ENCODE measurements at regions not wholly inside any gene's neighbourhood (a gene's known extent, or its start where the extent isn't known, plus 50 kb on each side); places are given as distances from the start of the nearest gene placed in this dataset.

DNA sequence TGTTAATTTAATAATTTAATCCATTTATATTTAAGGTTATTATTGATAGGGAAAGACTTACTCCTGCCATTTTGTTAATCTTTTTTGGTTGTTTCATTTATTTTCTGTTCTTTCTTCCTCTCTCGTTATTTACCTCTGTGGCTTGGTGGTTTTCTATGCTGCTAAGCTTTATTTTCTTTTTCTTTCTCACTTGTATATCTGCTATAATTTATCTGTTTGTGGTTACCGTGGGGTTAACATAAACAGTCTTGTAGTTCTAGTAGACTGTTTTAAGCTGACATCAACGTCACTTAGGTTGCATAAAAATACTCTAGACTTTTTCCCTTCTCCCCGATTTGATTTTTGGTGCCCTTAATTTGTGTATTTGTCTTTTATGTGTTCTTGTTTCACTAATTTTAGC lies 381.3 kb upstream of the SPTLC3 start:
- CTCF ChIA-PET = no interaction called here
- POLR2A ChIA-PET = no interaction called here
- TF ChIP-seq, protein P1, sequence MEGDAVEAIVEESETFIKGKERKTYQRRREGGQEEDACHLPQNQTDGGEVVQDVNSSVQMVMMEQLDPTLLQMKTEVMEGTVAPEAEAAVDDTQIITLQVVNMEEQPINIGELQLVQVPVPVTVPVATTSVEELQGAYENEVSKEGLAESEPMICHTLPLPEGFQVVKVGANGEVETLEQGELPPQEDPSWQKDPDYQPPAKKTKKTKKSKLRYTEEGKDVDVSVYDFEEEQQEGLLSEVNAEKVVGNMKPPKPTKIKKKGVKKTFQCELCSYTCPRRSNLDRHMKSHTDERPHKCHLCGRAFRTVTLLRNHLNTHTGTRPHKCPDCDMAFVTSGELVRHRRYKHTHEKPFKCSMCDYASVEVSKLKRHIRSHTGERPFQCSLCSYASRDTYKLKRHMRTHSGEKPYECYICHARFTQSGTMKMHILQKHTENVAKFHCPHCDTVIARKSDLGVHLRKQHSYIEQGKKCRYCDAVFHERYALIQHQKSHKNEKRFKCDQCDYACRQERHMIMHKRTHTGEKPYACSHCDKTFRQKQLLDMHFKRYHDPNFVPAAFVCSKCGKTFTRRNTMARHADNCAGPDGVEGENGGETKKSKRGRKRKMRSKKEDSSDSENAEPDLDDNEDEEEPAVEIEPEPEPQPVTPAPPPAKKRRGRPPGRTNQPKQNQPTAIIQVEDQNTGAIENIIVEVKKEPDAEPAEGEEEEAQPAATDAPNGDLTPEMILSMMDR (IDR thresholded peaks at IDR 0.05; ENCODE audit: control extremely low read depth, extremely low read depth, low read depth, missing control alignments) = no peak
- no peak for DNase-seq (ENCODE audit: extremely low spot score)

DNA sequence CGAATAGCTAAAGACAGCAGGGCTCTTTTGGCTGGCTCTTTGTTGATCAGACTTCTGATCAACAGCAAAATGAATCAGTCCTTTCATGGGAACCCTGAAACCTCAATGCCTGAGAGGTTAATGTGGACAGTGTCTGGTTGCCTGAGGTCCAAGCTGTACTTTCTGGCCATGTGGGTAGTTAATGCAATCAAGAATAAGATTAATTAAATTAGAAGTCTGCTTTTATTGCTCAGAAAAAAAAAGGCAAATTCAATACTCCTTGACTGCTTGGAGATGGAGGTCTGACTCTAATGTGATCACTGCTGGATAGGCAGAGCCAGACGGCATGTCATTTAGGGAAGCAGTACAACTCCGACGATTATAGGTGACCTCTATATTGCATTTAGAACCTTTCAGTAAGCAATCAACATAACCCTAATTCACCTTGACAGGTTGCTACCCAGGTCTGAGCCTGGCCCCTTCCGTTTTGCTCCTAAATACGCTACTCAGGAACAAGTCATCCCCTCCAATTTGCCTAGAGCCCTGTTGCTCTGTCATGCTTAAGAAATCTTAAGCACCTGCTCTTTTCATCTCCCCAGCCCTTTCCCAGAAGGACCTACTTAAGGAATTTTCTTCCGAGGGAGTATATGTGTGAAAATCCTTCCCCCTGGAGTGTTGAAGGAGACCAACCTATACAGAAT lies 370.0 kb upstream of the SPTLC3 start:
- TF ChIP-seq, protein P1 (IDR thresholded peaks at IDR 0.05; ENCODE audit: control extremely low read depth, extremely low read depth, low read depth, missing control alignments) = no peak
- DNase-seq (ENCODE audit: extremely low spot score) = no peak
- POLR2A ChIA-PET = no interaction called here
- CTCF ChIA-PET = no interaction called here

DNA sequence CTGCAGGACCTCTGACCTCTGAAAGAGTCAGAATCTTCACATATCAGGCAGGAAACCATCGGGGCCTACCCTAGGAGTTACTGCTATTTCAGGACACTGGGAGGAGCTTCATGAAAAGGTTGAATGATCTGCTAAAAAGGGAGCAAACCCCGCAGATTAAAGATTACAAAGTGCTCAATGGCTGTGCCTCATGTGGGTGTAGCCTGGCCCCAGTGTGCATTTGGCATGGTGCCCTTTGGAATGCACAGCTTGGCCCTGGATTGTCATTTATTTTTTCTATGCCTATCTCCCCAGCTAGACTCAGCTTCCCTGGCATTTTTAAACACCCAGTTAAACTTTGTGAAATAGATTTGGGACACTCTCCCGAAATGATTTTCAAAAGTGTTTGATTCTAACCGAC lies 368.5 kb upstream of the SPTLC3 start:
- DNase-seq (ENCODE audit: extremely low spot score) = no peak
- TF ChIP-seq, protein P1 (IDR thresholded peaks at IDR 0.05; ENCODE audit: control extremely low read depth, extremely low read depth, low read depth, missing control alignments) = no peak
- ChIA-PET CTCF (no interaction called here), POLR2A (no interaction called here)

DNA sequence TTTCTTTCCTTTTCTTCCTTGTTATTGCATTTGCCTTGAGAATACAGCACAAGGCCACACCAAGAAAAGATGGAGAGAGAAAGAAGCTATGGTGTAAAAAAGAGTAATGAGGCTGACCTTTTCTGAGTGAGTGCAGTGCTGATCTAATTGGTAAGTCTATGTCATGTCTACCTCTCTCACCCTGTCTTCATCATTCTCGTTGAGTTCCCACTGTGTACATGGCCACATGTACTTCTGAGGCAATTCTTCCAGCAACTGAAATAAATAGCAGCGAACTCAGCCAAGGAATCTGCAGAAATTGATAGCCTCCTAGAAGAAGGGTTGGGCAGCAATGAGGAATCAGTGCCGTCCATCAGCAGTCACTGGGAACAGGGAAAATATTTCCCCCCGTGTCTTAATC lies 367.2 kb upstream of the SPTLC3 start:
- TF ChIP-seq, protein P1 (IDR thresholded peaks at IDR 0.05; ENCODE audit: control extremely low read depth, extremely low read depth, low read depth, missing control alignments) = no peak
- POLR2A ChIA-PET = no interaction called here
- CTCF ChIA-PET = no interaction called here
- no peak for DNase-seq (ENCODE audit: extremely low spot score)

DNA sequence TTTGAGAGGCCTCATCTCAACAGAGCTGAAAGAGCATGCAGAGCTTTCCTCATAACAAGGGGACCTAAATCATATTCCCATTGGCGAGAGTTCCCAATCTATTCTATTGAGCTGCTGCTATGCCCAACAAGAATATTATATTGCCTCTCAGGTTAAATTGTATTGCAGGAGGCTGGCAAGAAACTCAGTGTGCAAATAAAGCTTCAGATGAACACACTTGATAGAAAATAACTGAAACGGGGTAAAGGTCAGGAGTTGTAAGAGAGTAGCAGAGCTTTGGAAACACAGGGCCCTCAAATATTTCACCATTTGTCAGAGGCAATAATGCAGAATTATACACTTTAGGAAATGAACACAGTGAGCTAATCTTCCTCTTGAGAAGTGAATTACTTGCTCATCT lies 364.3 kb upstream of the SPTLC3 start:
- ChIA-PET CTCF (interaction anchor here (1.1 to 1.2 kb wide), 2 partner anchors 14 kb away, joined by 3 to 5 read pairs; no protein-coding TSS in a partner anchor), POLR2A (interaction anchor here (0.6 kb wide), 1 partner anchor 709 kb away, joined by 3 read pairs; no protein-coding TSS in a partner anchor)
- no peak for DNase-seq (ENCODE audit: extremely low spot score)
- TF ChIP-seq, protein P1 (IDR thresholded peaks at IDR 0.05; ENCODE audit: control extremely low read depth, extremely low read depth, low read depth, missing control alignments) = no peak

DNA sequence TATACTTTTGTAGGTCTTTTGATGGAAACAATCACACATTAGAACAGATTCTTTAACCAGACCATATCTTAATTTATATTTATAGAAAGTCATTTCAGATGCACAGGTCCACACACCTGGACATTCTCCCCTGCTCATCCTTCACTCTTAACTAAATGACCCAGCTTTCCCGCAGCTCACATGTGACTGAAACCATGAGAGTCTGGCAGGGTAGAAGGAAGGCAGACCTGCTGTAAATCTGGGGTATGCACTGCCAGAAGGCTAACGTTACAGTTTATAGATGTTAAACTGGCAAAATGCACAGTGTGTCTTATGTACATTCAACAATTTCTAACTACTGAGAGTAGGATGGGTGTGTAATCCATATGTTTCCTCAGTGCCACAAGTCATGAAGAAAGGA lies 359.5 kb upstream of the SPTLC3 start:
- TF ChIP-seq, protein P1 (IDR thresholded peaks at IDR 0.05; ENCODE audit: control extremely low read depth, extremely low read depth, low read depth, missing control alignments) = no peak
- DNase-seq (ENCODE audit: extremely low spot score) = no peak
- ChIA-PET CTCF (interaction anchor here (1.0 kb wide), 1 partner anchor 18 kb away, joined by 3 read pairs; no protein-coding TSS in a partner anchor), POLR2A (no interaction called here)

Data from GM10248 (cell line).